GM12892 (cell line): ENCODE measurements at regions not wholly inside any gene's neighbourhood (a gene's known extent, or its start where the extent isn't known, plus 50 kb on each side); places are given as distances from the start of the nearest gene placed in this dataset.

ENCODE experiments used
- POLR2A ChIP-seq: IDR thresholded peaks from 2 replicates; pipeline ENCODE4 v1.6.1; 2011; ENCODE audit warnings: low read depth, low read length, control low read depth
- TAF1 ChIP-seq: IDR thresholded peaks from 2 replicates; pipeline ENCODE4 v1.6.1; 2011; ENCODE audit warnings: low read depth, mild to moderate bottlenecking, control low read depth, low read length, borderline replicate concordance

- no peak for TF ChIP-seq POLR2A
- no peak for TF ChIP-seq TAF1
These were observed 245.9 kb upstream of the STARD13 start for GRCh38 chr13:33531484-33531883.
